CD4-positive, alpha-beta T cell treated with Interleukin-12 subunit alpha and Interleukin-12 subunit beta, for 1 hour (primary cell): ENCODE measurements at regions not wholly inside any gene's neighbourhood (a gene's known extent, or its start where the extent isn't known, plus 50 kb on each side); places are given as distances from the start of the nearest gene placed in this dataset.

Experiments
- DNase-seq: peaks from one replicate; pipeline ENCODE4 v3.0.0-alpha.2; 2020

DNA sequence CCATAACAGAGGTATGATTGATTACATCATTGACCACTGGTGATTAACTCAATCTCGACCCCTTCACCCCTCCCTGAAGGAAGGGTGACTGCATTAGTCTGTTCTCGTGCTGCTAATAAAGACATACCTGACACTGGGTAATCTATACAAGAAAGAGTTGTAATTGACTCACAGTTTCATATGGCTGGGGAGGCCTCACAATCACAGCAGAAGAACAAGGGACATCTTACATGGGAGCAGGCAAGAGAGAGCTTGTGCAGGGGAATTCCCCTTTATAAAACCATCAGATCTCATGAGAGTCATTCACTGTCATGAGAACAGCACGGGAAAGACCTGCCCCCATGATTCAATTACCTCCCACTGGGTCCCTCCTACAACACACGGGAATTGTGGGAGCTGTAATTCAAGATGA, 55.9 kb upstream of the TMCC3 start:
- no peak for DNase-seq

GRCh38 chr12:94705676-94706075, 55.3 kb upstream of the TMCC3 start:
- no peak for DNase-seq

GRCh38 chr12:94704452-94705306, 54.3 kb upstream of the TMCC3 start:
- no peak for DNase-seq

DNA sequence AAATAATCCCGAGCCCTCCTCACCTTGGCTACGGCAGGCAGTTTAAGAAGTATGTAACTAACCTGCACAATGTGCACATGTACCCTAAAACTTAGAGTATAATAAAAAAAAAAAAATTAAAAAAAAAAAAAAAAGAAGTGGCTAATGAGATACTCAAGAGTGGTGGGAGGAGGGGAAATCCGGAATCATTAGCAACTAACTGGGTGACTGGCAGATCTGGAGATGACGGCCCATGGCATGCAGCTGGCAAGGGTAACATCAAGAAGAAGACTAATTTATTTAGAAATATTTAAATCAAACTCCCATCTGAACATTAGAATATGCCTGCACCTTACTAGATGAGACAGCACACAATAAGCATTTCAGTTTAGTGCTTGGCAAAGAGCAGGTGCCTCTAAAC, 52.3 kb upstream of the TMCC3 start:
- DNase-seq = no peak

DNA sequence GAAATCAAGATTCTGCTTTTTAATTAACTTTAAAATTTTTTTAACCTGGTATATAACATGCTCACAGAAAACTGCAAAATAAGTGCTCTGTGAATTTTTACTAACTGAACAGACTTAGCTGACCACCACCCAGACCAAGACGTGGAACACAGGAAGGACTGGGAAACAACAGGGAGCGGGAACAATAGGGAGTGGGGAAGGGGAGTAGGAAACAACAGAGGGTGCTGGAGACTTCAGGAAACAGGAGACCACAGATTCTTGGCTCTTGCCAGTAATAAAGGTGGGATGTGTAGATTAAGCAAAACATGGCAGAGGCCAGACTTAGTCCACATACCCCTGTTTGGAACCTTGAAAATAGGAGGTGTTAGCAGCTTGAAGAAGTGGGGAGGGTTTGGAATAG, 51.4 kb upstream of the TMCC3 start:
- DNase-seq = no peak

DNA sequence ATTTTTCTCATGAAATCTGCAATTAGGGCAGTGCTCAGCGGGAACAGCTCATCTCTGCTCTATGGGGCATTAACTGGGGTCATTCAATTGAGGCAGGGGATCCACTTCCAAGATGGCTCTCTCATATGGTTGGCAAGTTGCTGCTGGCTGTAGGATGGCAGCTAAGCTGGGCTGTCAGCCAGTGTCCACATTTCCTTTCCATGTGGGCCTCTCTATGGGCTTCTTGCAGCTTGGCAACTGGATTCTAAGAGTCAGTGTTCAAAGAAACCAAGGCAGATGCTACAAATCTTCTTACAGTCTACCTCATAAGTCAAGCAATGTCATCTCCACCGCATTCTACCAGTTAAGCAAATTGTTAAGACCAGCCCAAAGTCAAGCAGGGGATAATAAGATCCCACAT, 50.3 kb upstream of the TMCC3 start:
- no peak for DNase-seq
